ENCODE measurements at regions not wholly inside any gene's neighbourhood (a gene's known extent, or its start where the extent isn't known, plus 50 kb on each side); places are given as distances from the start of the nearest gene placed in this dataset.

DNA sequence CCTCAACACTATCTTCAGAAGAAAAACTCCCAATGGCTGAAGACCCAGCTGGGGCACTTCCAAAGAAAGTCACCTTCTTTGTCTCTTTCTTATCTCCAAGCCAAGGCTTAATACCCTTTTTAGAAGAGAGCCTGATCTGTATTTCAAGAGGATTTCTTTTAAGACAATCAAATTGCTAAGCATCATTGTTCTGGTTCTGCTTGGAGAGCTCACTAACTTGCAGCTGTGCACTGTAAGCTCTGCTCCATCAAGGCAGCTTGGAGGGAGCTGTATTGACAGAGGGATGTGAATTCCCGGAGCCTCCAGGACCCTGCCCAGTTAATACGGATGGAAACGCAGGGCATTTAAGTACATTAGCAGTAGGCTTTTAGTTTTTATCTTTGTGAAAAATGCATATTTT, 253.1 kb downstream of the TDRD15 start:
- TF ChIP-seq MYNN (tag by site-specific recombination; IDR thresholded peaks at IDR 0.05; ENCODE audit: borderline replicate concordance): no peak
- TF ChIP-seq KLF10 (tag by site-specific recombination; IDR thresholded peaks at IDR 0.05): no peak
- no peak for TF ChIP-seq ZNF239 (tag by site-specific recombination; IDR thresholded peaks at IDR 0.05)
- TF ChIP-seq, protein P1, sequence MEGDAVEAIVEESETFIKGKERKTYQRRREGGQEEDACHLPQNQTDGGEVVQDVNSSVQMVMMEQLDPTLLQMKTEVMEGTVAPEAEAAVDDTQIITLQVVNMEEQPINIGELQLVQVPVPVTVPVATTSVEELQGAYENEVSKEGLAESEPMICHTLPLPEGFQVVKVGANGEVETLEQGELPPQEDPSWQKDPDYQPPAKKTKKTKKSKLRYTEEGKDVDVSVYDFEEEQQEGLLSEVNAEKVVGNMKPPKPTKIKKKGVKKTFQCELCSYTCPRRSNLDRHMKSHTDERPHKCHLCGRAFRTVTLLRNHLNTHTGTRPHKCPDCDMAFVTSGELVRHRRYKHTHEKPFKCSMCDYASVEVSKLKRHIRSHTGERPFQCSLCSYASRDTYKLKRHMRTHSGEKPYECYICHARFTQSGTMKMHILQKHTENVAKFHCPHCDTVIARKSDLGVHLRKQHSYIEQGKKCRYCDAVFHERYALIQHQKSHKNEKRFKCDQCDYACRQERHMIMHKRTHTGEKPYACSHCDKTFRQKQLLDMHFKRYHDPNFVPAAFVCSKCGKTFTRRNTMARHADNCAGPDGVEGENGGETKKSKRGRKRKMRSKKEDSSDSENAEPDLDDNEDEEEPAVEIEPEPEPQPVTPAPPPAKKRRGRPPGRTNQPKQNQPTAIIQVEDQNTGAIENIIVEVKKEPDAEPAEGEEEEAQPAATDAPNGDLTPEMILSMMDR (tag by site-specific recombination; IDR thresholded peaks at IDR 0.05): no peak
- TF ChIP-seq, protein P2, sequence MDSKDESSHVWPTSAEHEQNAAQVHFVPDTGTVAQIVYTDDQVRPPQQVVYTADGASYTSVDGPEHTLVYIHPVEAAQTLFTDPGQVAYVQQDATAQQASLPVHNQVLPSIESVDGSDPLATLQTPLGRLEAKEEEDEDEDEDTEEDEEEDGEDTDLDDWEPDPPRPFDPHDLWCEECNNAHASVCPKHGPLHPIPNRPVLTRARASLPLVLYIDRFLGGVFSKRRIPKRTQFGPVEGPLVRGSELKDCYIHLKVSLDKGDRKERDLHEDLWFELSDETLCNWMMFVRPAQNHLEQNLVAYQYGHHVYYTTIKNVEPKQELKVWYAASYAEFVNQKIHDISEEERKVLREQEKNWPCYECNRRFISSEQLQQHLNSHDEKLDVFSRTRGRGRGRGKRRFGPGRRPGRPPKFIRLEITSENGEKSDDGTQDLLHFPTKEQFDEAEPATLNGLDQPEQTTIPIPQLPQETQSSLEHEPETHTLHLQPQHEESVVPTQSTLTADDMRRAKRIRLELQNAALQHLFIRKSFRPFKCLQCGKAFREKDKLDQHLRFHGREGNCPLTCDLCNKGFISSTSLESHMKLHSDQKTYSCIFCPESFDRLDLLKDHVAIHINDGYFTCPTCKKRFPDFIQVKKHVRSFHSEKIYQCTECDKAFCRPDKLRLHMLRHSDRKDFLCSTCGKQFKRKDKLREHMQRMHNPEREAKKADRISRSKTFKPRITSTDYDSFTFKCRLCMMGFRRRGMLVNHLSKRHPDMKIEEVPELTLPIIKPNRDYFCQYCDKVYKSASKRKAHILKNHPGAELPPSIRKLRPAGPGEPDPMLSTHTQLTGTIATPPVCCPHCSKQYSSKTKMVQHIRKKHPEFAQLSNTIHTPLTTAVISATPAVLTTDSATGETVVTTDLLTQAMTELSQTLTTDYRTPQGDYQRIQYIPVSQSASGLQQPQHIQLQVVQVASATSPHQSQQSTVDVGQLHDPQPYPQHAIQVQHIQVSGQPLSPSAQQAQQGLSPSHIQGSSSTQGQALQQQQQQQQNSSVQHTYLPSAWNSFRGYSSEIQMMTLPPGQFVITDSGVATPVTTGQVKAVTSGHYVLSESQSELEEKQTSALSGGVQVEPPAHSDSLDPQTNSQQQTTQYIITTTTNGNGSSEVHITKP (tag by site-specific recombination; IDR thresholded peaks at IDR 0.05): no peak
- TF ChIP-seq, protein P3, sequence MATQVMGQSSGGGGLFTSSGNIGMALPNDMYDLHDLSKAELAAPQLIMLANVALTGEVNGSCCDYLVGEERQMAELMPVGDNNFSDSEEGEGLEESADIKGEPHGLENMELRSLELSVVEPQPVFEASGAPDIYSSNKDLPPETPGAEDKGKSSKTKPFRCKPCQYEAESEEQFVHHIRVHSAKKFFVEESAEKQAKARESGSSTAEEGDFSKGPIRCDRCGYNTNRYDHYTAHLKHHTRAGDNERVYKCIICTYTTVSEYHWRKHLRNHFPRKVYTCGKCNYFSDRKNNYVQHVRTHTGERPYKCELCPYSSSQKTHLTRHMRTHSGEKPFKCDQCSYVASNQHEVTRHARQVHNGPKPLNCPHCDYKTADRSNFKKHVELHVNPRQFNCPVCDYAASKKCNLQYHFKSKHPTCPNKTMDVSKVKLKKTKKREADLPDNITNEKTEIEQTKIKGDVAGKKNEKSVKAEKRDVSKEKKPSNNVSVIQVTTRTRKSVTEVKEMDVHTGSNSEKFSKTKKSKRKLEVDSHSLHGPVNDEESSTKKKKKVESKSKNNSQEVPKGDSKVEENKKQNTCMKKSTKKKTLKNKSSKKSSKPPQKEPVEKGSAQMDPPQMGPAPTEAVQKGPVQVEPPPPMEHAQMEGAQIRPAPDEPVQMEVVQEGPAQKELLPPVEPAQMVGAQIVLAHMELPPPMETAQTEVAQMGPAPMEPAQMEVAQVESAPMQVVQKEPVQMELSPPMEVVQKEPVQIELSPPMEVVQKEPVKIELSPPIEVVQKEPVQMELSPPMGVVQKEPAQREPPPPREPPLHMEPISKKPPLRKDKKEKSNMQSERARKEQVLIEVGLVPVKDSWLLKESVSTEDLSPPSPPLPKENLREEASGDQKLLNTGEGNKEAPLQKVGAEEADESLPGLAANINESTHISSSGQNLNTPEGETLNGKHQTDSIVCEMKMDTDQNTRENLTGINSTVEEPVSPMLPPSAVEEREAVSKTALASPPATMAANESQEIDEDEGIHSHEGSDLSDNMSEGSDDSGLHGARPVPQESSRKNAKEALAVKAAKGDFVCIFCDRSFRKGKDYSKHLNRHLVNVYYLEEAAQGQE (tag by site-specific recombination; IDR thresholded peaks at IDR 0.05): no peak
- TF ChIP-seq, protein P4, sequence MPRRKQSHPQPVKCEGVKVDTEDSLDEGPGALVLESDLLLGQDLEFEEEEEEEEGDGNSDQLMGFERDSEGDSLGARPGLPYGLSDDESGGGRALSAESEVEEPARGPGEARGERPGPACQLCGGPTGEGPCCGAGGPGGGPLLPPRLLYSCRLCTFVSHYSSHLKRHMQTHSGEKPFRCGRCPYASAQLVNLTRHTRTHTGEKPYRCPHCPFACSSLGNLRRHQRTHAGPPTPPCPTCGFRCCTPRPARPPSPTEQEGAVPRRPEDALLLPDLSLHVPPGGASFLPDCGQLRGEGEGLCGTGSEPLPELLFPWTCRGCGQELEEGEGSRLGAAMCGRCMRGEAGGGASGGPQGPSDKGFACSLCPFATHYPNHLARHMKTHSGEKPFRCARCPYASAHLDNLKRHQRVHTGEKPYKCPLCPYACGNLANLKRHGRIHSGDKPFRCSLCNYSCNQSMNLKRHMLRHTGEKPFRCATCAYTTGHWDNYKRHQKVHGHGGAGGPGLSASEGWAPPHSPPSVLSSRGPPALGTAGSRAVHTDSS (tag by site-specific recombination; IDR thresholded peaks at IDR 0.05): no peak

All from HEK293 (cell line).